Liver (tissue), 8 donors: ENCODE measurements at regions not wholly inside any gene's neighbourhood (a gene's known extent, or its start where the extent isn't known, plus 50 kb on each side); places are given as distances from the start of the nearest gene placed in this dataset.

Experiments used
- DNase-seq: peaks from one replicate; pipeline ENCODE4 v3.0.0-alpha.2; 2017; ENCODE audit warnings: low spot score
- H3K27ac ChIP-seq, 2 donors: one replicate each; pipeline ENCODE4 v1.7.0; 2013; ENCODE audit warnings: inconsistent platforms in 2 of 2, low read length in 2 of 2, control low read depth in 1 of 2, low read depth in 1 of 2, mild to moderate bottlenecking in 1 of 2
- H3K27me3 ChIP-seq, 4 donors: one replicate each; pipeline versions ENCODE4 v1.6.1 to v1.7.0; 2013; ENCODE audit warnings: low read length in 3 of 4, inconsistent platforms in 1 of 4, mild to moderate bottlenecking in 1 of 4, moderate library complexity in 1 of 4; ENCODE audit not compliant: control insufficient read depth in 4 of 4, insufficient read depth in 4 of 4
- H3K36me3 ChIP-seq, 4 donors: one replicate each; pipeline versions ENCODE4 v1.6.1 to v1.7.0; 2013; ENCODE audit warnings: low read length in 3 of 4, mild to moderate bottlenecking in 3 of 4, low read depth in 1 of 4, moderate library complexity in 1 of 4; ENCODE audit not compliant: control insufficient read depth in 4 of 4, insufficient read depth in 3 of 4
- H3K4me1 ChIP-seq, 4 donors: one replicate each; pipeline versions ENCODE4 v1.6.1 to v1.7.0; 2013; ENCODE audit warnings: low read length in 3 of 4, mild to moderate bottlenecking in 3 of 4, moderate library complexity in 1 of 4; ENCODE audit not compliant: control insufficient read depth in 4 of 4, insufficient read depth in 4 of 4
- H3K4me3 ChIP-seq, 3 donors: one replicate each; pipeline versions ENCODE4 v1.6.1 to v1.7.0; 2013; ENCODE audit warnings: low read length in 3 of 3, control low read depth in 1 of 3, low read depth in 1 of 3, mild to moderate bottlenecking in 1 of 3
- H3K9ac ChIP-seq, 2 donors: one replicate each; pipeline ENCODE4 v1.7.0; 2013; ENCODE audit warnings: low read length in 2 of 2, mild to moderate bottlenecking in 2 of 2, moderate library complexity in 2 of 2, control low read depth in 1 of 2, low read depth in 1 of 2
- H3K9me3 ChIP-seq, 4 donors: one replicate each; pipeline versions ENCODE4 v1.6.1 to v1.7.0; 2013; ENCODE audit warnings: low read length in 3 of 4; ENCODE audit not compliant: control insufficient read depth in 4 of 4
- ATF3 ChIP-seq: IDR thresholded peaks from 2 replicates; pipeline ENCODE4 v1.6.1; 2016; ENCODE audit warnings: antibody characterized with exemption
- CTCF ChIP-seq: fragments of 150-350 bp; IDR thresholded peaks from 2 replicates; pipeline ENCODE4 v1.5.1; 2017; ENCODE audit warnings: improper control_type of control experiment, low read depth, low read length; ENCODE audit not compliant: missing input control
- EGR1 ChIP-seq, 2 donors: IDR thresholded peaks; 2 replicates each; pipeline ENCODE4 v1.6.1; 2016 to 2018; ENCODE audit warnings: antibody characterized with exemption in 2 of 2, low read depth in 2 of 2
- FOXA1 ChIP-seq: IDR thresholded peaks from 2 replicates; pipeline ENCODE4 v1.6.1; 2016; ENCODE audit warnings: antibody characterized with exemption
- FOXA2 ChIP-seq: IDR thresholded peaks from 2 replicates; pipeline ENCODE4 v1.6.1; 2016; ENCODE audit warnings: antibody characterized with exemption
- GABPA ChIP-seq, 2 donors: IDR thresholded peaks in 1 of 2; conservative IDR thresholded peaks in 1 of 2; 2 replicates each; pipeline ENCODE4 v1.6.1; 2016; ENCODE audit warnings: antibody characterized with exemption in 2 of 2, mild to moderate bottlenecking in 1 of 2, moderate library complexity in 1 of 2
- HNF4A ChIP-seq, 2 donors: conservative IDR thresholded peaks; 2 replicates each; pipeline ENCODE4 v1.6.1; 2016; ENCODE audit warnings: antibody characterized with exemption in 2 of 2, mild to moderate bottlenecking in 2 of 2
- HNF4G ChIP-seq: IDR thresholded peaks from 2 replicates; pipeline ENCODE4 v1.6.1; 2016; ENCODE audit warnings: antibody characterized with exemption
- JUND ChIP-seq, 2 donors: IDR thresholded peaks; 2 replicates each; pipeline ENCODE4 v1.6.1; 2016; ENCODE audit warnings: antibody characterized with exemption in 2 of 2
- MAX ChIP-seq: IDR thresholded peaks from 2 replicates; pipeline ENCODE4 v1.6.1; 2016; ENCODE audit warnings: antibody characterized with exemption
- NR2F2 ChIP-seq: IDR thresholded peaks from 2 replicates; pipeline ENCODE4 v1.6.1; 2016; ENCODE audit warnings: antibody characterized with exemption
- RAD21 ChIP-seq, 2 donors: IDR thresholded peaks; 2 replicates each; pipeline ENCODE4 v1.6.1; 2016; ENCODE audit warnings: antibody characterized with exemption in 2 of 2, mild to moderate bottlenecking in 2 of 2
- REST ChIP-seq: IDR thresholded peaks from 2 replicates; pipeline ENCODE4 v1.6.1; 2016; ENCODE audit warnings: antibody characterized with exemption, mild to moderate bottlenecking
- RXRA ChIP-seq, 2 donors: IDR thresholded peaks; 2 replicates each; pipeline ENCODE4 v1.6.1; 2017 to 2018; ENCODE audit warnings: antibody characterized with exemption in 2 of 2, mild to moderate bottlenecking in 1 of 2
- SP1 ChIP-seq: IDR thresholded peaks from 2 replicates; pipeline ENCODE4 v1.6.1; 2018; ENCODE audit warnings: antibody characterized with exemption, mild to moderate bottlenecking
- TAF1 ChIP-seq: conservative IDR thresholded peaks from 2 replicates; pipeline ENCODE4 v1.6.1; 2016; ENCODE audit warnings: antibody characterized with exemption, mild to moderate bottlenecking
- YY1 ChIP-seq: IDR thresholded peaks from 2 replicates; pipeline ENCODE4 v1.6.1; 2016; ENCODE audit warnings: antibody characterized with exemption, mild to moderate bottlenecking
- ZBTB33 ChIP-seq: IDR thresholded peaks from 2 replicates; pipeline ENCODE4 v1.6.1; 2016; ENCODE audit warnings: antibody characterized with exemption
- WGBS: extraction: QIAGEN DNeasy Blood & Tissue Kit; methylation state at CpG from one replicate; pipeline ENCODE4 v1.1.7; 2013; 5-methylcytosine and 5-hydroxymethylcytosine counted together
- donor health status: healthy.
- donor health status: healthy.
- donor health status: healthy.
- donor health status: healthy.
- donor health status: healthy.

- no peak overlapping the region for H3K4me3 ChIP-seq
- H3K27me3 ChIP-seq, result peaks cover 0 to 3% (median 0%) of the 10 kb centered on the region in 4 donors
- H3K27ac ChIP-seq, result no peak overlapping the region
- H3K36me3 ChIP-seq, result no peaks in the 10 kb centered on the region
- WGBS, result 78% methylated on average over 1 of the region's 1 CpG
- no peak for DNase-seq
- TF ChIP-seq YY1, result no peak
- TF ChIP-seq CTCF, result no peak
- no peak for TF ChIP-seq EGR1 (IDR thresholded peaks at IDR 0.05; ENCODE audit: low read depth in 2 of 2)
- TF ChIP-seq RAD21 (IDR thresholded peaks at IDR 0.05), result no peak
- no peak for TF ChIP-seq GABPA (IDR thresholded peaks at IDR 0.05 in 1 of 2, conservative IDR thresholded peaks at IDR 0.05 in 1 of 2)
- no peaks in the 10 kb centered on the region for H3K9me3 ChIP-seq
- H3K9ac ChIP-seq, result no peak overlapping the region
- no peaks in the 10 kb centered on the region for H3K4me1 ChIP-seq
Measured at GRCh38 chr12:64995816-64996215, 125.3 kb downstream of the WIF1 start.

- no peak for DNase-seq
- Histone ChIP-seq H3K27ac (no peak overlapping the region), H3K9ac (no peak overlapping the region)
Measured at GRCh38 chr12:64997858-64998257, 123.2 kb downstream of the WIF1 start.

More at GRCh38 chr12:64997858-64998257, 123.2 kb downstream of the WIF1 start:
- no peak for TF ChIP-seq NR2F2
- TF ChIP-seq SP1, result no peak
- TF ChIP-seq HNF4G, result no peak
- no peak for TF ChIP-seq YY1
- no peak for TF ChIP-seq ZBTB33
- TF ChIP-seq RXRA (IDR thresholded peaks at IDR 0.05), result no peak
- TF ChIP-seq JUND (IDR thresholded peaks at IDR 0.05), result no peak
- TF ChIP-seq FOXA2, result no peak
- TF ChIP-seq FOXA1, result no peak
- TF ChIP-seq MAX, result no peak
- no peak for TF ChIP-seq TAF1
- no peak for TF ChIP-seq RAD21 (IDR thresholded peaks at IDR 0.05)
- TF ChIP-seq GABPA (IDR thresholded peaks at IDR 0.05 in 1 of 2, conservative IDR thresholded peaks at IDR 0.05 in 1 of 2), result no peak
- TF ChIP-seq ATF3, result no peak
- no peak for TF ChIP-seq REST
- no peak for TF ChIP-seq HNF4A (conservative IDR thresholded peaks at IDR 0.05)
- TF ChIP-seq CTCF, result no peak
- no peak for TF ChIP-seq EGR1 (IDR thresholded peaks at IDR 0.05; ENCODE audit: low read depth in 2 of 2)
- Histone ChIP-seq H3K27me3 (peaks cover 0 to 3% (median 1%) of the 10 kb centered on the region in 4 donors), H3K4me3 (no peak overlapping the region), H3K9me3 (no peaks in the 10 kb centered on the region), H3K36me3 (no peaks in the 10 kb centered on the region), H3K4me1 (no peaks in the 10 kb centered on the region)
- 45% methylated on average over 2 of the region's 2 CpGs for WGBS
